GM12872 (cell line): ENCODE measurements at regions not wholly inside any gene's neighbourhood (a gene's known extent, or its start where the extent isn't known, plus 50 kb on each side); places are given as distances from the start of the nearest gene placed in this dataset.

ENCODE experiments used
- CTCF ChIP-seq: IDR thresholded peaks from 3 replicates; pipeline ENCODE4 v1.5.1; 2011; ENCODE audit warnings: low read depth, mild to moderate bottlenecking, low read length, moderate library complexity; ENCODE audit not compliant: insufficient read depth

- no peak for TF ChIP-seq CTCF
These were observed 52.8 kb downstream of the SOX2 start for GRCh38 chr3:181764544-181764943.

GRCh38 chr3:181770296-181770695, 58.6 kb downstream of the SOX2 start:
- TF ChIP-seq CTCF, result no peak

- no peak for TF ChIP-seq CTCF
These were observed 59.4 kb downstream of the SOX2 start for GRCh38 chr3:181771120-181771519.

GRCh38 chr3:181772166-181772565, 60.4 kb downstream of the SOX2 start:
- no peak for TF ChIP-seq CTCF

GRCh38 chr3:181773921-181774320, 62.2 kb downstream of the SOX2 start:
- TF ChIP-seq CTCF, result no peak

DNA sequence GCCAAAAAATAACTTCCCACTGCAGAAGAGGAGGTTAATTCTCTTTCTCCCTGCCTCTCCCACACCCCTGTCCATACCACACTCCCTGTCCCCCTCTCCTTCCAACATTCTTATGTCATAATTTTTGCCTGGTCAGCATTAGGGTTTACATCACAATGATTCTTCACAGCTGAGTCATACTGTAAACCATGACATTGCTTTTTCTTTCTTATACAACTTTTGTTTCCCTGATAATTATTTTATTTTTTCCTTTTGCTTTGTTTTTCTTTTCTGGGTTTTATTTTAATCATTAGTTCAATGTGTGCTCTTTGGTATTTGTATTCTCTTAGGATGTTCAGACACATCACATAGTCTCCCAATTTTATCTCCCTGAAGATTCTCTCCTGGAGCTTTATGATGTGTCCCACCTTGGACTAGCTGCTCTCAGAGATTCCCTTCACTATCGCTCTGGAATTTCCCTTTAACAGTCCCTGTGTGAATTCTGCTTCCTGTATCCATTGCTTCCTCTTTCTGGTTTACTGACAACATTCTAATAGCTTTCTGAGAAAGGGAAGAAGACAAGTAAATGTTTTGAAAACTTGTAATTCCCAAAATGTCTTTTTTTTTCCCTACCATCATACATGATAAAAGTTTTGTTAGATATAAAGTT, 70.7 kb downstream of the SOX2 start:
- no peak for TF ChIP-seq CTCF

GRCh38 chr3:181790561-181790960, 78.8 kb downstream of the SOX2 start:
- TF ChIP-seq CTCF, result no peak
